ENCODE measurements at regions not wholly inside any gene's neighbourhood (a gene's known extent, or its start where the extent isn't known, plus 50 kb on each side); places are given as distances from the start of the nearest gene placed in this dataset.
"Not testable (repeated sequence)": the region's sequence is repeated elsewhere in the genome, so short reads cannot be mapped to it uniquely, and the experiment has no call there.

DNA sequence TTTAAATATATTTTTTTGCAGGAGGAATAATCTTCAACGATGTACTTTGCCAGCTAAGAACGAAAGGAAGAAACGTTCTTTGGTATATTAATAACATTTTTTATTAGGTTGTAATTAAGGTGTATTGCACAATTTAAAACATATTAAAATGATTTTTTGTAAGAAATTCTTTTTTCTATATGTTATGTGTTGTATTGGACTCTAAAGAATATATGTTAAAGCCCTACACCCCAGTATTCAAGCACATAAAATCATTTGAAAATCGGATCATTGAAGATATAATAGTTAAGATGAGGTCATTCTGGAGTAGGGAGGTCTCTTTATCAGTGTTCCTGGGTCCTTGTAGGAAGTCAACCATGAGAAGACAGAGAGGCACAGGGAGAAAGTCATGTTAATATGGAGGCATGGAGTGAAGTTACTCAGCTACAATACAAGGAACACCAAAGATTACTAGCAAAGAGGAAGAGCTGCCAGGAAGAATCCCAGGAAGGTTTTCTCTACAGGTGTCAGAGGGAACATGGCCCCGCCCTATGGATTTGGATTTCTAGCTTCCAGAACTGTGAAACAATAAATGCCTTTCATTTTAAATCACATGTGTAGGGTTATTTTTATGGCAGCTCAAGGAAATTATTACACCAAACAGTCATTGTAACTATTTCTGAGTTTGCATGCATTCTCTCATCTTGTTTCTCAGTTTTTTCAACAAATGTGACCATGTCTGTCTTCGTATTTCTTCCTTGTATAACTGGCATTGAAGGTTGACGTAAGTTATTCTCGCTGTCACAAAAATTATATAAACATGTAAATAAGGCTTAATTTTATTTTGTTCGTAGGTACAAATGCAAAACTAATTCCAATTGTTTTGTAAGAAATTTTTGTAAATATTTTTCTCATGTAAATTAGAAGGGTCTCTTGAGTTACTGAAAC is 75.4 kb upstream of the VPREB1 start:
- no peak for DNase-seq

DNA sequence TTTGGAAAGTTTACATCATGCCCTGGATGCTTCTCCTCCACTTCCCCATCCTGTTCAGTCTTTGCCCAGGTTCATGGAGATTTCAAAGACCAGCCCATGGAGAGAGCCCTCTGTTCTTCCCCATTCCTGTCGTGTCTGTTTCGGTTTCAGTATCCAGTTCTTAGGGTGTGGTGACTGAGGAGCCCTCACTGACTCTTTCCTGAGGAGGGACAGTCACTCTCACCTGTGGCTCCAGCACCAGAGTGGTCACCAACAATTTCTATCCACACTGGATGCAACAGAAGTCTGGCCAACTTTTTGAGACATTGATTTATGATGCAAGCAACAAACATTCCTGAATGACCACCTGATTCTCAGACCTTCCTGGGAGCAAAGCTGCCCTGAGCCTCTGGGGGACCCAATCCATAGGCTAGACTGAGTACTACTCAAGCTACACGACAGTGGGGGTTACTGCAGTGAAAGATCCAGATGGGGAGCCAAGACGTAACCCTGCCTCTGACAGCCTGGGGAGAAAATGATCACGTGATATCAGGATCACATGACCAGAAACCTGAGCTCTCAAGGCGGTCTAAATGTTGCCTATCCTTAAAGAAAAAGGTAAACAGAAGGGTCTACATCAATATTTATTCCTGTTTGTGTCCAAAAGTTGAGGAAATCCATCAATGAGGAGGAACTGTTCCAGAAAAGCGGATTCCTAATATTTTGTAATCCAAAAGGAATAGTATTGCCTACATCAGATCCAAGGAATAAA is 76.2 kb upstream of the VPREB1 start:
- peak; percentile 16 for DNase-seq

DNA sequence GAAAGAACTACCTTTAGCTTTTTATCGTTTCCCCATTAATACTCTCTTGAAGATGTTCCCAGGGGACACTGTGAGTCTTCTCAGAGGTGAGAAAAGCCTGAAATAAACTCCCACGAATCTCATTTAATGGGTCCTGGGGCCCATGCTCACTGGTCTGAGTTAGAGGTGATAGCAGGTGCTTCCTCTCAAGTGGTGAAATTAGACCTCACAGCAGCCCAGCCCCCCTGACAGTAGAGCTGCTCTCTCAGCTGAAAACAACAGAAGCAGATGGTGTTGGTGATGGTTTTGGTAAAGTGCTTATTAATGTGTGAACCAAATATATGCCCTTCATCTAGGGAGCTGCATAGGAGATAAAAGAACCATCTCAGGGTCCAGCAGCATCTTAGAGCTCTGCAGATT is 76.8 kb upstream of the VPREB1 start:
- DNase-seq, result no peak

DNA sequence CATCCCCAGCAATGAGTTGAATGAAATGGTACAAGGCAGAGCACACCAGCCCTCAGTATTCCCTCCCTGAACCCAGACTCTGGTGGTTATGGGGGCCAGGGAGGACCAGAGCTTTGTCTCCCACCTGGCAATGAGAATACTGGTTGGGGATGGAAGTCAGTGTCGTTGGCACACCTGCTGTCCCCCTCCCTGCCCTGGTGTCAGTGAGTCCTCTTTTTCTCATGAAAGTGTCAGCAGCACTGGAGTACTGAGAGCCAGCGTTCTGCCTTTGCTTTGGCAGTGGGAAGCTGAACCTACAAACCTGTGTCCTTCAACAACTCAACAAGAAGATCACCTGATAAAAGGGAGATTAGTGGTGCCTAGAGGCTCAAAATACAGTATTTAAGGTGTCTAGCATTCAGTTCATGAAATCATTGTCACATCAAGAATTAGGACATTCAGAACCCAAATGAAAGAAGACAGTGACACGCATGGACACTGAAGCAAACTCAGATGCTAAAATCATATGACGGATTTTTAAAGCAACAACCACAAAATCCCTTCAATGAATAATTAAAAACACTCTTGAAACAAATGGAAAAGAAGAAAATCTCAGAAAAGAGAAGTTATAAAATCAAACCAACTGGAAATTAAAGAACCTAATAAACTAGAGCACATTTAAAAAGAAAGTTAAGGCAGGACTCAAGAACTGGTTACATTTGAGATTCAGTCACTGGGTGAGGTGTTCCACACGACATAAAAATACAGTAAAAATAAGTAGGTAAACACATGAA is 77.5 kb upstream of the VPREB1 start:
- DNase-seq, result no peak

DNA sequence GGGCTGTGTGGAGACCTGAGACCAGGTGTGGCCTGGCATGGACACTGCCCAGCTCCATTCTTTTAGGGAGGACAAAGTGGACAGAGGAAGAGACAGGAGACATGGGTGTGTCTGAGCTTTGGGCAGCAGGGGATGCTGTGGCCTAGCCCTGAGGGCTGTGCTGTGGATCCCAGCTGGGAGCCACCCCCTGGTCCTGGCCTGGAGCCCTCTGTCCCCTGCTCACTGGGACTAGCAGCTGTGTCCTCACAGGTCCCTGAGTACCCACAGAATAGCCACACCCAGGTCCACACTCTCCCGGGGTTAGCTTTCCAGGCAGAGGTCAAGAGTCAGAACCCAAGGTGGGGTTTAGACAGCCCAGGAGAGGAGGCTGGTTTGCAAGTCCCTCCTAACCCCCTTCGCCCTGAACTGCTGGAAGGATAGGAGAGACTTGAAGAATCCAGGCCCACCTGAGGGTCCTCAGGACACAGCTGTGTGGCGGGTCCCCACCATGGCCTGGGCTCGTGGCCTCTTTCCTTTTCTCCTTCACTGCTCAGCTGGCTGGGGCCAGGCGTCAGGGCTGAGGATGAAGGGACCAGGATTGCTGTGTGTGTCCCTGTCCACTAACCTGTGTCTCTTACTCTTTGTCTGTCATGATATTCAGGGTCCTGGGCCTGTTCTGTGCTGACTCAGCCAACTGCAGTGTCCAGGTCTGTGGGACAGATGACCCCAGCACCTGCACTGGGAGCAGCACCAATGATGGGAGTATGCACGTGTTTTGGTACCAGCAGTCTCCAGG is 78.5 kb upstream of the VPREB1 start:
- no peak for DNase-seq

DNA sequence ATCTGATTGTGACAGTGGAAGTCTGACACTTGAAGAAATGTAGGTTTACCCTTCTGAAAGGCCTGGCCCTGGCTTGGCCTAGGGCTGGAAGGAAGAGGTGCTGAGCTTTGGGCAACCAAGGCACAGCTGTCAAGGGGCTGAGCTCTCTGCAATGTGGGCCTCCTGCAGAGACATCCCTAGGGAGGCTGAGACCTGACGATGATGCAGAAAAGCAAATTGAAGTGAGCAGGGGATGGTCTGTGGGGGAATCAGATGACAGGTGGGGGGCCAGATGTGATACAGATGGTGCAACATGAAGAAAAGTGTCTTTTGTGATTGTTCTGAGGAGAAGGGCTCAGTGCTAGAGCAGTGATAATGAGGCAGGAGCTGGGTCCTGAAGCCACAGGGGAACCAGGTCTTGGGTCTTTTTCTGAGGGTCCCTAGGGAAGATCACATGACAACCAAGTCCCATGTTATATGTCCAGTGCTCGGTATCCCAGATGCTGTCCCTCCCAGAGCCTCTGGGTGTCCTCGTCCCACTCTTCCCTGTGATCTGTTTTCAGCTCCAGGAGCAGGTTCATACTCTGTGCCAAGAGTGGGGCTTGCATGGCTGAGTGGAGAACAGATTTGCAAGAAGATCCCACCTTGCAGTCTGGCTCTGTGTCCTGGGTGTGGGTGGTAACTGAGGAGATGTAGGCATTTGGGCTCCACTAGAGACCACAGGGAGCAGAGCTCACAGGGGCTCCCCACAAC is 79.9 kb upstream of the VPREB1 start:
- no peak for DNase-seq

DNA sequence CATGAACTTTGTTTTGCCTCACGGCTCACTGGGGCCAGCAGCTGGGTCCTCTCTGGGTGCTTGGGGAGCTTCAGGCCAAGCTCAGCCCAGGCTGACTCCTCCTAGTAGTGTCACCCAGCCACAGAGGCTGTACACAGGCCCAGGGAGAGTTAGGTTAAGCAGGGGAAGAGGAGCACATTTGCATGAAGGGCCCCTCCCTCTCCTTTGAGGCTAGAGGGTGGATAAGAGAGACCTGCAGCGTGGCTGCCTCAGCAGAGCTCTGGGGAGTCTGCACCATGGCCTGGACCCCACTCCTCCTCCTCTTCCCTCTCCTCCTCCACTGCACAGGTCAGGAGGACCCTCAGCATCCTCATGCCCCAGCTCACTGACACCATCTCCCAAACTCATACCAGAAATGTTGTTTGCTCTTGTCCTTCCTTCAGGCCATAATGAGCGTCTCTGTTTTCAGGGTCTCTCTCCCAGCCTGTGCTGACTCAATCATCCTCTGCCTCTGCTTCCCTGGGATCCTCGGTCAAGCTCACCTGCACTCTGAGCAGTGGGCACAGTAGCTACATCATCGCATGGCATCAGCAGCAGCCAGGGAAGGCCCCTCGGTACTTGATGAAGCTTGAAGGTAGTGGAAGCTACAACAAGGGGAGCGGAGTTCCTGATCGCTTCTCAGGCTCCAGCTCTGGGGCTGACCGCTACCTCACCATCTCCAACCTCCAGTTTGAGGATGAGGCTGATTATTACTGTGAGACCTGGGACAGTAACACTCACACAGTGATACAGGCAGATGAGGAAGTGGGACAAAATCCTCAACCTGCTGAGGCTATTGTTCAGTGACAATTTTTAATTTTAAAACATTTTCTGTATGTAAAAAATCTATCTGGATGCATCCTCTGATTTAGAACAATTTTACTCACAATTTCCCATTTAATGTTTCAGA is 82.4 kb upstream of the VPREB1 start:
- DNase-seq, result no peak

DNA sequence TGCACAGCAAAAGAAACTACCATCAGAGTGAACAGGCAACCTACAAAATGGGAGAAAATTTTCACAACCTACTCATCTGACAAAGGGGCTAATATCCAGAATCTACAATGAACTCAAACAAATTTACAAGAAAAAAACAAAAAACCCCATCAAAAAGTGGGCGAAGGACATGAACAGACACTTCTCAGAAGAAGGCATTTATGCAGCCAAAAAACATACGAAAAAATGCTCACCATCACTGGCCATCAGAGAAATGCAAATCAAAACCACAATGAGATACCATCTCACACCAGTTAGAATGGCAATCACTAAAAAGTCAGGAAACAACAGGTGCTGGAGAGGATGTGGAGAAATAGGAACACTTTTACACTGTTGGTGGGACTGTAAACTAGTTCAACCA is 83.8 kb upstream of the VPREB1 start:
- DNase-seq, result not testable (repeated sequence)

DNA sequence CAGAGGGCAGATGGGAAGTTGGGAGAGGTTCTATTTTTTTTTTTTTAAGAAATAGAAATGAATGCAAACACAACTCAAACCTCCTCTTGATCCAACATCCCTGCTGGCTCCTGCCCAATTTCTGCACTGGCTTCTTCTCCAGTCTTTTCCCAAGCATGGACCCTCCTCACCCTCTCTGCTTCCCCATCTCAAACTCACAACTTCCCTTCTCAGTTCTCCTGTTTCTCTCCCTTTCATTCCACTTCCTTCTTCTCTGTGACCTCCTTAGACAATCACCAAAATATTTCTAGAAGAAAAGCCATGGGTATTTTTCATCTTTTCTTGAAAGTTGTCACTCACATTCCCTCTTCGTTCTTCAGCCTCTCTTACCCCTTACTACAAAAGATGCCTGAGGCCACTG is 85.2 kb upstream of the VPREB1 start:
- DNase-seq, result no peak

DNA sequence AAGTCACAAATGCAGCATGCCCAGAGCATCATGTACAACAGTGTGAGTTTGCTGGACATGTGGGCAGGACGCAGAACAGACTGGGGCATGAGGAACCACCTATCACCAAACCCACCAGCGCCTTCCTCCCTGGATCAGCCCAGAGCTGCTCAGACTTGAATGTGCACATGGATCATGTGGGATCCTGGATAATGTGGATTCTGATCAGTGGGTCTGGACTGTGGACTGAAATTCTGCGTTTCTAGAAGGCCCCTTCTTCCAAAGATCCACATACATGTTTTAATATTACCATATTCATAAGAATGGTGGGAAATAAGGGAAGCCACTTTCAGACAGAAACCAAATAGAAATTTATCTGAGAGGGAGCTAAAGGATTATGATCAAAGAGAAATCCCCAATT is 85.6 kb upstream of the VPREB1 start:
- DNase-seq, result no peak

DNA sequence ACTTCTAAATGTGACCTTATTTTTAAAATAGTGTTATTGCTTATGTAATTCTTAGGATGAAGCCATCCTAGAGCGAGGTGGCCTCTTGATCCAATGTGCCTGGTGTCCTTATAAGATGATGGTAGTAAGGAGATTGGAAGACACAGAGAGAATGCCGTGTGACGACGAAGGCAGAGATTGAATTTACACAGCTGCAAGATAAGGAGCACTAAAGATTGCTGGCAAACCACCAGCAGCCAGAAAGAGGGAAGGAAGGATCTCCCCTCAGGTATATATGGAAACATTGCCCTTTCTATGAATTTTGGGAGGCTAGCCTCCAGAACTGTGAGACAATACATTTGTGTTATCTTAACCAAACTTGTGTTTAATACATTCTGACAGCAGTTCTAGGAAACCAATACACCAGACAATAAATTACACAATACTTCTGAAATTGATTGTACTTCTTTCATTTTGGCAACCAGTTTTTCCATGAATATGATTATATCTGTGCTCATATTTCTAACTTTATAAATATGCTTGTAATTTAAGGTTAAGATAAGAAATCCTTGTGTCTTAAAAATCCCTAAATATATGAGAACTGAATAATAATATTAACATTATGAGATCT is 86.3 kb upstream of the VPREB1 start:
- DNase-seq, result no peak

DNA sequence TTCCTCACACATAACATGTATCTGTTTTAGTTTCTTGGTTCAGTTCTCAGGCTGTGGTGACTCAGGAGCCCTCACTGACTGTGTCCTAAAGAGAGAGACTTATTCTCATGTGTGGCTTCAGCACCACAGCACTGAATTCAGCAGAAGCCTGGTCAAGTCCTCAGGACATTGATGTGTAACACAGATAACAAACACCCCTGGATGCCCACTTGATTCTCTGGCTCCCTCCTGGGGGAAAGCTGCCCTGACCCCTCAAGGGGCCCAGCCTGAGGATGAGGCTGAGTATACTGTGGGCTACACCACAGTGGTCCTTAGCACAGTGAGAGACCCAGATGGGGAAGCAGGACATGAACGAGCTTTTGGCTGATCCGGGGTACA is 87.2 kb upstream of the VPREB1 start:
- DNase-seq, result no peak

DNA sequence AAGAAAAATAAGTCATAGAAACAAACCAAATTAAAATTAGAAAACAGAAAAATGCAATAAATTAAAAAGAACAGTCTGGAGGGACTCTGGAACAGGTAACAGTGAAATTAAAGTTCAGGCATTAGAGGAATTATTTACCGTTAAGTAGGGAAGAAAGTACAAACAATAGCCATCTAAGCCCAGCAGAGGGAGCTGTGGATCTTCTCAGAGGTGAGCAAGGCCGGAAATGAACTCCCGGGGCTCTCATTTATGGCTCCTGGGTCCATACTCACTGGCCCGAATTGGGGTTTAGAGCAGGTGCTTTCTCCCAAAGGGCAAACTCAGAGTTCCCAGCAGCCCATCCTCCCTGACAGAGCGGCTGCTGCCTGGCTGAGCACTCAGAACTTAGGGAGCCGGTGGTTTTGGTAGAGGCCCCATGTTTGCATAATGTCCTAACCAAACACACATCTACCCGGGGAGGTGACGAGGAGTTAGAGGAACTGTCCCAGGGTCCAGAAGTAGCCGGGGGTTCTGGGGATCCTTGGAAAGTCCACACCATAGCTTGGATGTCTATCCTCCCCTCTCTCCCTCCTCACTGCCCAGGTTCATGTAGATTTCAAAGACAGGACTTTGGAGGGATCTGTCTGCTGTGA is 87.8 kb upstream of the VPREB1 start:
- DNase-seq, result peak; percentile 79

DNA sequence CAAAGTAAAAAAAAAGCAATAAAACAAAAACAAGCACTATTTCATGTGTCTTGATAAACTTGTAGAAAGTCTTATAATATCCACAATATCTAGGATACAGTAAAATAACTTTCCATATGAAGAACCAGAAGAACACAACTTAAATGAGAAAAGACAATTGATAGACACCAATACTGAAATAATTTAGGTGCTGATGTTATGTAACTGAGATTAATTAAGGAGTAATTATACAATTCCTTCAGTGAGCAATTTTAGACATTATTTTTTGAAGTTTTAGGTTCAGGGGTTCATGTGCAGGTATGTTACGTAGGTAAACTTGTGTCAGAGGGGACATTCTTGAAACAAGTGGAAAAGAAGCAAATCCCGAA is 88.3 kb upstream of the VPREB1 start:
- DNase-seq, result no peak

DNA sequence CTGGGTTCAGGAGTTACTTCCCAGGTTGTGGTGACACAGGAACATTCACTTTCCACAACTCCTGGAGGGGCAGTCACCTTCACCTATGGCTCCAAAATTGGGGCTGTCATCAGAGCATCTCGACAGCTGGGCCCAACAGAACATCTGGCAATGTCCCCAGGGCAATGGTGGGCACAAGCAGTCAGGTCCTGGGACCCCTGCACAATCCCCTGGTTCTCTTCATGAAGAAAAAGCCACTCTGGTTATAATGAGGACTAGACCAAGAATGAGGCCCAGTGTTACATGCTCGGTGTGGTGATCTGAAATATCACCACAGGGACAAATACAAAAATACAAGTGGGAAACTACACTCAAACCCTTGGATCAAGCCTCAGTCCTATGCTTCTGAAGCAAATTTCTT is 89.0 kb upstream of the VPREB1 start:
- no peak for DNase-seq

DNA sequence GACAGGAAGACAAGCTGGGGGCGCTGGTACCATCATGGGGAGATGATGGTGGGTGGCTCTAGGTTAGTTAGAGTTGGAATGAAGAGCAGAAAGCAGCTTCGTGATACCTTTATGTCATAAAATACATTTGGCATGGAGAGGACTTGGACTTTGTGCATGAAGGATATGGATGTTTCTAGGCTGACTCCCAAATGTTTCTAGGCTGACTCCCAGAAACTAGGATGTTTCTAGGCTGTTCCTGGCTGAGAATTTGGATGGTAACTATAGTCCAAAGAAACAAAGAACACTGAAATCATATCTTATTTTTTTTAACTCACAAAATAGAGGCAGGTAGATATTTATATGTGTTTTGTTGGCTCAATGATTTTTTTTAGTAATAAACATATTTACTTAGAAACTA is 89.4 kb upstream of the VPREB1 start:
- no peak for DNase-seq

DNA sequence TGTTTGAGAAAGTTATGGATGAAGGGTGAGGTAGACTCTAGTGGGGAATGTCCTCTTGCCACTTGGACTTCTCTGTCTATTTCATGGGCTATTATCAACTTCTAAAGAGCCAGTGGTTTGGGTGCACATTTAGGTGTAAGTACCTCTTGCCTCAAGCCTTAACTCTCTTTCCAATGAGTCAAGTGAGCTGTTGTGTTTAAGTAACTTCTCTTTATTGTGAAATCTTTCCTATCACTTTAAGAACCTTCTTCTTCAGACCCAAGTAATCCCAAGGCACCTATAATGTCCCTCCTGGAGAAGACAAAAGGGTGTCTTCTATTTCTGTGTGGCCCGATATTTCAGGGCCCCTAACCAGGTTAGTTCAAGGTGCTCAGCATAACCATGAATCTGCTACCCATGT is 90.5 kb upstream of the VPREB1 start:
- DNase-seq, result no peak

DNA sequence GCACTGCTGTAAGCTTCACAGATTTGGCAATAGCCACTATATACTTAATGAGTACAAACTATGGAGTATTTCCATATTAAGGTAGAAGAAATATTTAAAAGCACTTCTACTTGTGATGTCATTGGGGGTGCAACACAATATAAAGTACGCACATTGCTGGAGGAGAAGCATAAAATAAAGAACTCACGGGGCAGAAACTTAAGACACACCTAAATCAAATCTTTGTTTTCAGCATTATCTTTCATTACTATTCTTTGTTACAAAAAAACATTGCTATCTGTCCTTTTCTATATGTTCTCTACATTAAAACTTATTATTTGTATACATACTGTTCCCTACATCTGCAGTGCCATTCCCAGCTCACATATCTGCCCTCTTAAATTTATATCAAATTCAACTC is 93.3 kb upstream of the VPREB1 start:
- DNase-seq, result no peak

DNA sequence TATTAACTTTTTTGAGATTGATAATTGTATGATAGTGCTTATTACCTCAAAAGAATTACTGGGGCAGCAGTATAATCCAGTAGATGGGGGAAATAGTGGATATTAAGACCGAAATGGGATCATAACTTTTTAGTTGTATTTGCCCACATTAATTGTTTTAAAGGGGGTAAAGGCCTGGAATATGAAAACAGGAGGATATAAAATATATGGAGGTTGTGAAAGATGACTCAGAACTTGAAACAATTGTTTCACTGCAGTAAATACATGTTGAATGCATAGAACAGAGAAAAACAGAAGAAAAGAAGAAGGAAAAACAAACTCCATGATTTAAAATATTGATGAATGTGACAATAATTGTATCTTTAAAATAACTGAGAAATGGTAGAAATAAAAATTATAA is 94.1 kb upstream of the VPREB1 start:
- no peak for DNase-seq

DNA sequence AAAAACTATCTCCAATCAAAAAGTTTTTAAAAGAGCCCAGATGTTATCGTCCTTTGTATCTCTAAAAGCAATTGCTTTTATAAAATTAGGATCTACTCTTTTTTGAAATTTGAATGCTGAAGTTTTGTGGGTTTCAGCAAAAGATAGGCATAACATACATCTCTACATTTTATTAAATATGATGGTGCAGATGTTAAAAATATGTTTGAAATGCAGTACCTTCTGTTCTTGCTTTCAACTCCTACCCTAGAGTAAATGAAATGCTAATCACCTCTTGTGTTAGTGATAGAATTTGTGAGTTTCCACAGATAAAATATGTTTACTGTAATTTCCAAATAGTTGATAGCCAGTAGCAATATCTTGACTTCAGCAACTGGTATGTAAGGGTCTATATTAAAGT is 95.7 kb upstream of the VPREB1 start:
- no peak for DNase-seq
